ENCODE measurements at regions not wholly inside any gene's neighbourhood (a gene's known extent, or its start where the extent isn't known, plus 50 kb on each side); places are given as distances from the start of the nearest gene placed in this dataset. TPM values are rescaled to one million over a fixed set of nuclear protein-coding genes. Genes with fewer than 3 reads are reported as not detected.

GRCh38 chr10:121422096-121422495, 176.1 kb downstream of the FGFR2 start:
- Histone ChIP-seq H3K9me3 (ENCODE audit: control insufficient read depth, insufficient read depth, low read length) (peaks cover 40% of the 10 kb centered on the region), H3K27ac (ENCODE audit: low read depth, low read length) (no peak overlapping the region), H3K27me3 (ENCODE audit: control insufficient read depth, insufficient read depth, low read length) (no peaks in the 10 kb centered on the region), H3K4me3 (ENCODE audit: low read depth, low read length) (no peak overlapping the region)
- no peak for TF ChIP-seq CTCF (IDR thresholded peaks at IDR 0.05; ENCODE audit: low read depth, low read length)
- DNase-seq (ENCODE audit: low read depth, low spot score), result no peak
- POLR2A ChIA-PET, result no interaction called here
- CTCF ChIA-PET, result no interaction called here

GRCh38 chr10:121425623-121426022, 172.6 kb downstream of the FGFR2 start:
- H3K27ac ChIP-seq (ENCODE audit: low read depth, low read length), result no peak overlapping the region
- no peaks in the 10 kb centered on the region for H3K27me3 ChIP-seq (ENCODE audit: control insufficient read depth, insufficient read depth, low read length)
- DNase-seq (ENCODE audit: low read depth, low spot score), result no peak
- CTCF ChIA-PET, result no interaction called here
- POLR2A ChIA-PET, result no interaction called here
- H3K4me3 ChIP-seq (ENCODE audit: low read depth, low read length), result no peak overlapping the region
- peaks cover 40% of the 10 kb centered on the region for H3K9me3 ChIP-seq (ENCODE audit: control insufficient read depth, insufficient read depth, low read length)
- no peak for TF ChIP-seq CTCF (IDR thresholded peaks at IDR 0.05; ENCODE audit: low read depth, low read length)

- no peak overlapping the region for H3K27ac ChIP-seq (ENCODE audit: low read depth, low read length)
- ChIA-PET POLR2A (no interaction called here), CTCF (interaction anchor here (0.6 kb wide), 1 partner anchor 11 kb away, joined by 5 read pairs; no protein-coding TSS in a partner anchor)
- no peaks in the 10 kb centered on the region for H3K27me3 ChIP-seq (ENCODE audit: control insufficient read depth, insufficient read depth, low read length)
- TF ChIP-seq CTCF (IDR thresholded peaks at IDR 0.05; ENCODE audit: low read depth, low read length), result no peak
- no peak overlapping the region for H3K4me3 ChIP-seq (ENCODE audit: low read depth, low read length)
- peaks cover 38% of the 10 kb centered on the region for H3K9me3 ChIP-seq (ENCODE audit: control insufficient read depth, insufficient read depth, low read length)
- DNase-seq (ENCODE audit: low read depth, low spot score), result no peak
Observed at GRCh38 chr10:121426307-121426706, 171.9 kb downstream of the FGFR2 start.

Small RNA genes lying in the stretch of these regions (small RNA-seq; reads per million reads assigned to genes)
- gene RN7SKP167 (ENCODE audit: insufficient read length, low read depth), result not detected
